ENCODE measurements at regions not wholly inside any gene's neighbourhood (a gene's known extent, or its start where the extent isn't known, plus 50 kb on each side); places are given as distances from the start of the nearest gene placed in this dataset.

GRCh38 chr13:111546921-111547675, 226.7 kb downstream of the TEX29 start:
- Histone ChIP-seq H3K36me3 (no peaks in the 10 kb centered on the region), H3K4me3 (no peak overlapping the region), H3K27me3 (no peaks in the 10 kb centered on the region), H2AFZ (replicated peaks) (no peak overlapping the region), H3F3A (ENCODE audit: low read depth) (no peaks in the 10 kb centered on the region), H4K20me1 (ENCODE audit: low read depth) (no peaks in the 10 kb centered on the region), H3K9ac (no peak overlapping the region), H3K4me1 (no peaks in the 10 kb centered on the region), H3K4me2 (no peak overlapping the region), H3K9me3 (ENCODE audit: low read depth) (no peaks in the 10 kb centered on the region), H3K79me2 (ENCODE audit: low read depth) (no peaks in the 10 kb centered on the region), H3K27ac (no peak overlapping the region)
- TF ChIP-seq EZH2 (IDR thresholded peaks at IDR 0.05) (no peak), CTCF (IDR thresholded peaks at IDR 0.05) (no peak), EZH2phosphoT487 (IDR thresholded peaks at IDR 0.05) (no peak)
- no peaks in the 10 kb centered on the region for H3K4me1 Mint-ChIP-seq
- peak overlapping the region; percentile 44 for H3K27ac Mint-ChIP-seq
- H3K27me3 Mint-ChIP-seq (ENCODE audit: insufficient read depth, low read depth): peaks cover 6% of the 10 kb centered on the region
- H3K9me3 Mint-ChIP-seq: peaks cover 6% of the 10 kb centered on the region
- no peak for DNase-seq (ENCODE audit: low spot score)
- no peaks in the 10 kb centered on the region for H3K36me3 Mint-ChIP-seq
- H3K4me3 Mint-ChIP-seq: no peak overlapping the region

- no peak for DNase-seq (ENCODE audit: low spot score)
- Mint-ChIP-seq H3K27me3 (ENCODE audit: insufficient read depth, low read depth) (peaks cover 6% of the 10 kb centered on the region), H3K4me1 (no peaks in the 10 kb centered on the region), H3K36me3 (no peaks in the 10 kb centered on the region), H3K27ac (peak overlapping the region; percentile 44), H3K9me3 (peaks cover 6% of the 10 kb centered on the region), H3K4me3 (no peak overlapping the region)
- no peak overlapping the region for H3K4me2 ChIP-seq
- no peak overlapping the region for H3K4me3 ChIP-seq
- H3K9me3 ChIP-seq (ENCODE audit: low read depth): no peaks in the 10 kb centered on the region
- H3K27me3 ChIP-seq: no peaks in the 10 kb centered on the region
- no peaks in the 10 kb centered on the region for H4K20me1 ChIP-seq (ENCODE audit: low read depth)
- no peaks in the 10 kb centered on the region for H3K79me2 ChIP-seq (ENCODE audit: low read depth)
- no peaks in the 10 kb centered on the region for H3F3A ChIP-seq (ENCODE audit: low read depth)
- no peak for TF ChIP-seq EZH2 (IDR thresholded peaks at IDR 0.05)
- no peak for TF ChIP-seq CTCF (IDR thresholded peaks at IDR 0.05)
- TF ChIP-seq EZH2phosphoT487 (IDR thresholded peaks at IDR 0.05): no peak
- no peaks in the 10 kb centered on the region for H3K36me3 ChIP-seq
- H3K27ac ChIP-seq: no peak overlapping the region
- no peak overlapping the region for H2AFZ ChIP-seq (replicated peaks)
- no peak overlapping the region for H3K9ac ChIP-seq
- H3K4me1 ChIP-seq: no peaks in the 10 kb centered on the region
Measured at GRCh38 chr13:111547726-111548273, 227.4 kb downstream of the TEX29 start.

GRCh38 chr13:111548301-111548700, 227.9 kb downstream of the TEX29 start:
- Histone ChIP-seq H3K27me3 (no peaks in the 10 kb centered on the region), H3K4me2 (no peak overlapping the region), H3K4me3 (no peak overlapping the region), H4K20me1 (ENCODE audit: low read depth) (no peaks in the 10 kb centered on the region), H3F3A (ENCODE audit: low read depth) (no peaks in the 10 kb centered on the region), H3K9me3 (ENCODE audit: low read depth) (no peaks in the 10 kb centered on the region), H3K79me2 (ENCODE audit: low read depth) (no peaks in the 10 kb centered on the region), H2AFZ (replicated peaks) (no peak overlapping the region), H3K36me3 (no peaks in the 10 kb centered on the region), H3K27ac (no peak overlapping the region), H3K4me1 (no peaks in the 10 kb centered on the region), H3K9ac (no peak overlapping the region)
- Mint-ChIP-seq H3K4me1 (no peaks in the 10 kb centered on the region), H3K4me3 (no peak overlapping the region), H3K27me3 (ENCODE audit: insufficient read depth, low read depth) (peaks cover 8% of the 10 kb centered on the region), H3K9me3 (peaks cover 6% of the 10 kb centered on the region), H3K36me3 (no peaks in the 10 kb centered on the region), H3K27ac (no peak overlapping the region)
- TF ChIP-seq EZH2phosphoT487 (IDR thresholded peaks at IDR 0.05) (no peak), EZH2 (IDR thresholded peaks at IDR 0.05) (no peak), CTCF (IDR thresholded peaks at IDR 0.05) (no peak)
- no peak for DNase-seq (ENCODE audit: low spot score)
